Esophagus squamous epithelium (tissue), 4 donors: ENCODE measurements at regions not wholly inside any gene's neighbourhood (a gene's known extent, or its start where the extent isn't known, plus 50 kb on each side); places are given as distances from the start of the nearest gene placed in this dataset.

Source experiments
- POLR2A ChIP-seq, 4 donors: fragments of 450-650 bp; IDR thresholded peaks; one replicate each; pipeline ENCODE4 v1.6.1; 2017; ENCODE audit warnings: antibody characterized with exemption in 4 of 4, mild to moderate bottlenecking in 4 of 4, moderate library complexity in 3 of 4
- TF ChIP-seq, protein P1 (sequence below), 6 experiments: fragments of 450-650 bp in 4 of 6; fragments of 200-600 bp in 2 of 6; sonication (generic) in 2 of 6; IDR thresholded peaks; one replicate each; pipeline ENCODE4 v1.5.1; 2016 to 2019; ENCODE audit warnings: antibody characterized with exemption in 6 of 6, mild to moderate bottlenecking in 4 of 6, moderate library complexity in 4 of 6

DNA sequence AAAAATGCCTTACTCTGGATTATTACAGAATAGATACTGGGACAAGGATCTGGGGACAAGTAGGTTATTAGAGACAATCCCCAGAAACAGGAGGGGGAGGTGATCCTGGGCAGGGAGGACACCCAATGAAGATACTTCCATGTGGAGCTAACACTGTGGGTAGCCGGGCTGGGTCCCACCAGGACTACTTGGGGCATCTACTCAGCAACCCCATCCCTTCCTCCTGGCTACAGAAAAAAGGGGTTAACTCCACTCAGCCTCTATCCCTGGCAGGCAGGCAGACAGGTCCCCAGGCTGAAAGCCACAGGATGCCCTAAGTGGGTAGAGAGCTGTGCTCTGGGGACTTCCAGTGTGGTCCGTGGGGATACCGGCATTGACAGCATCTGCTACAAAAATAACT lies 68.0 kb upstream of the NXT1 start:
- TF ChIP-seq POLR2A (IDR thresholded peaks at IDR 0.05) = no peak
- TF ChIP-seq, protein P1, sequence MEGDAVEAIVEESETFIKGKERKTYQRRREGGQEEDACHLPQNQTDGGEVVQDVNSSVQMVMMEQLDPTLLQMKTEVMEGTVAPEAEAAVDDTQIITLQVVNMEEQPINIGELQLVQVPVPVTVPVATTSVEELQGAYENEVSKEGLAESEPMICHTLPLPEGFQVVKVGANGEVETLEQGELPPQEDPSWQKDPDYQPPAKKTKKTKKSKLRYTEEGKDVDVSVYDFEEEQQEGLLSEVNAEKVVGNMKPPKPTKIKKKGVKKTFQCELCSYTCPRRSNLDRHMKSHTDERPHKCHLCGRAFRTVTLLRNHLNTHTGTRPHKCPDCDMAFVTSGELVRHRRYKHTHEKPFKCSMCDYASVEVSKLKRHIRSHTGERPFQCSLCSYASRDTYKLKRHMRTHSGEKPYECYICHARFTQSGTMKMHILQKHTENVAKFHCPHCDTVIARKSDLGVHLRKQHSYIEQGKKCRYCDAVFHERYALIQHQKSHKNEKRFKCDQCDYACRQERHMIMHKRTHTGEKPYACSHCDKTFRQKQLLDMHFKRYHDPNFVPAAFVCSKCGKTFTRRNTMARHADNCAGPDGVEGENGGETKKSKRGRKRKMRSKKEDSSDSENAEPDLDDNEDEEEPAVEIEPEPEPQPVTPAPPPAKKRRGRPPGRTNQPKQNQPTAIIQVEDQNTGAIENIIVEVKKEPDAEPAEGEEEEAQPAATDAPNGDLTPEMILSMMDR (IDR thresholded peaks at IDR 0.05) = no peak
